Brain microvascular endothelial cell (primary cell): ENCODE measurements at regions not wholly inside any gene's neighbourhood (a gene's known extent, or its start where the extent isn't known, plus 50 kb on each side); places are given as distances from the start of the nearest gene placed in this dataset.

Source experiments
- DNase-seq: peaks from one replicate; pipeline ENCODE4 v3.0.0-alpha.2; 2020
- H3K27ac ChIP-seq: fragments of 250-450 bp; sonication (Bioruptor Pico); 2 replicates; pipeline ENCODE4 v1.5.1; 2020; ENCODE audit warnings: mild to moderate bottlenecking, moderate library complexity
- H3K27me3 ChIP-seq: fragments of 250-450 bp; sonication (Bioruptor Pico); replicated peaks from 2 replicates; pipeline ENCODE4 v1.5.1; 2020; ENCODE audit warnings: mild to moderate bottlenecking
- H3K36me3 ChIP-seq: fragments of 250-450 bp; sonication (Bioruptor Pico); replicated peaks from 2 replicates; pipeline ENCODE4 v1.5.1; 2020; ENCODE audit warnings: mild to moderate bottlenecking
- H3K4me3 ChIP-seq: 2 replicates; pipeline ENCODE4 v1.5.1; 2011; ENCODE audit warnings: low read depth, mild to moderate bottlenecking, control low read depth, low read length, moderate library complexity
- CTCF ChIP-seq: IDR thresholded peaks from 2 replicates; pipeline ENCODE4 v1.5.1; 2011; ENCODE audit warnings: low read depth, mild to moderate bottlenecking, moderate library complexity, low read length, control low read depth, inconsistent platforms; ENCODE audit errors: missing control alignments
- in situ Hi-C: cut with HindIII; loops from 2 replicates; pipeline ENCODE4 v1.10.0; 2017; ENCODE audit warnings: low sequenced_read_pairs, low pct_ligation_motif_present

- TF ChIP-seq CTCF: no peak
- Histone ChIP-seq H3K27me3 (no peaks in the 10 kb centered on the region), H3K36me3 (no peaks in the 10 kb centered on the region), H3K4me3 (no peak overlapping the region), H3K27ac (no peak overlapping the region)
- DNase-seq: no peak
- in situ Hi-C loops: no loop called here
These were observed 573.7 kb upstream of the NXPH2 start for GRCh38 chr2:139353874-139354273.

GRCh38 chr2:139317259-139317658 lies 537.1 kb upstream of the NXPH2 start:
- no peak for TF ChIP-seq CTCF
- DNase-seq: no peak
- Histone ChIP-seq H3K27me3 (no peaks in the 10 kb centered on the region), H3K36me3 (no peaks in the 10 kb centered on the region), H3K4me3 (no peak overlapping the region), H3K27ac (no peak overlapping the region)
- in situ Hi-C loops: no loop called here

- Histone ChIP-seq H3K4me3 (no peak overlapping the region), H3K36me3 (no peaks in the 10 kb centered on the region), H3K27ac (no peak overlapping the region), H3K27me3 (no peaks in the 10 kb centered on the region)
- no peak for DNase-seq
- in situ Hi-C loops: no loop called here
- no peak for TF ChIP-seq CTCF
These were observed 533.9 kb upstream of the NXPH2 start for GRCh38 chr2:139314059-139314458.

GRCh38 chr2:139296672-139297209 lies 516.6 kb upstream of the NXPH2 start:
- Histone ChIP-seq H3K27ac (no peak overlapping the region), H3K27me3 (no peaks in the 10 kb centered on the region), H3K4me3 (no peak overlapping the region), H3K36me3 (no peaks in the 10 kb centered on the region)
- TF ChIP-seq CTCF: no peak
- in situ Hi-C loops: no loop called here
- DNase-seq: no peak

GRCh38 chr2:139293992-139294548 lies 513.9 kb upstream of the NXPH2 start:
- H3K36me3 ChIP-seq: no peaks in the 10 kb centered on the region
- no peak for DNase-seq
- H3K27ac ChIP-seq: no peak overlapping the region
- no peak for TF ChIP-seq CTCF
- no peak overlapping the region for H3K4me3 ChIP-seq
- in situ Hi-C loops: no loop called here
- no peaks in the 10 kb centered on the region for H3K27me3 ChIP-seq

- no peaks in the 10 kb centered on the region for H3K36me3 ChIP-seq
- in situ Hi-C loops: no loop called here
- no peak overlapping the region for H3K4me3 ChIP-seq
- H3K27me3 ChIP-seq: no peaks in the 10 kb centered on the region
- no peak for DNase-seq
- no peak for TF ChIP-seq CTCF
- no peak overlapping the region for H3K27ac ChIP-seq
These were observed 500.9 kb upstream of the NXPH2 start for GRCh38 chr2:139281124-139281523.
